SK-N-SH (cell line): ENCODE measurements at regions not wholly inside any gene's neighbourhood (a gene's known extent, or its start where the extent isn't known, plus 50 kb on each side); places are given as distances from the start of the nearest gene placed in this dataset.

Source experiments
- CTCF ChIA-PET: fragments of 300-600, 350-600 bp; formaldehyde crosslinking; extraction: SDS; loops from one replicate; lab custom pipeline; 2021; lab: Yijun Ruan, JAX
- POLR2A ChIA-PET: fragments of 350-600 bp; sonication (Branson Sonifier 250); formaldehyde crosslinking; extraction: SDS; loops from one replicate; lab custom pipeline; 2020; ENCODE audit warnings: antibody characterized with exemption, inconsistent platforms; lab: Yijun Ruan, JAX
- DNase-seq: peaks from one replicate; pipeline ENCODE4 v3.0.0; 2012
- H2AFZ ChIP-seq: fragments of 200-600 bp; sonication (generic); 2 replicates; pipeline ENCODE4 v1.8.1; 2016; ENCODE audit warnings: antibody characterized with exemption, mild to moderate bottlenecking, low read depth
- H3F3A ChIP-seq: fragments of 200-600 bp; sonication (generic); replicated peaks from 2 replicates; pipeline ENCODE3; 2016; ENCODE audit warnings: antibody characterized with exemption, mild to moderate bottlenecking; ENCODE audit not compliant: insufficient read depth
- H3K27ac ChIP-seq, 2 experiments: fragments of 200-500 bp in 1 of 2; fragments of 200-600 bp in 1 of 2; sonication (Bioruptor generic) in 1 of 2; sonication (generic), shearing (Covaris generic) in 1 of 2; 2 replicates each; pipeline versions ENCODE4 v1.5.1 to v1.6.1; 2014 to 2016; ENCODE audit warnings: low read depth in 2 of 2, inconsistent platforms in 1 of 2, low read length in 1 of 2, mild to moderate bottlenecking in 1 of 2, mixed read lengths in 1 of 2
- H3K27me3 ChIP-seq: fragments of 200-600 bp; sonication (generic), shearing (Covaris generic); 2 replicates; pipeline ENCODE4 v1.6.1; 2016; ENCODE audit warnings: mixed run types; ENCODE audit not compliant: insufficient read depth
- H3K36me3 ChIP-seq, 2 experiments: fragments of 200-500 bp in 1 of 2; fragments of 200-600 bp in 1 of 2; sonication (Bioruptor generic) in 1 of 2; sonication (generic) in 1 of 2; replicated peaks in 1 of 2; 2 replicates each; pipeline versions ENCODE3 to v1.5.1; 2014 to 2016; ENCODE audit warnings: low read length in 1 of 2, mild to moderate bottlenecking in 1 of 2; ENCODE audit not compliant: insufficient read depth in 2 of 2, control insufficient read depth in 1 of 2
- H3K4me1 ChIP-seq, 2 experiments: fragments of 200-500 bp in 1 of 2; fragments of 200-600 bp in 1 of 2; sonication (Bioruptor generic) in 1 of 2; sonication (generic), shearing (Covaris generic) in 1 of 2; 2 replicates each; pipeline versions ENCODE4 v1.5.1 to v1.6.1; 2014 to 2016; ENCODE audit warnings: low read depth in 1 of 2, low read length in 1 of 2, mixed run types in 1 of 2; ENCODE audit not compliant: insufficient read depth in 2 of 2, control insufficient read depth in 1 of 2
- H3K4me2 ChIP-seq: fragments of 200-600 bp; sonication (generic), shearing (Covaris generic); 2 replicates; pipeline ENCODE4 v1.6.1; 2017; ENCODE audit warnings: mixed run types
- H3K4me3 ChIP-seq, 2 experiments: fragments of 200-500 bp in 1 of 2; fragments of 200-600 bp in 1 of 2; sonication (Bioruptor generic) in 1 of 2; sonication (generic), shearing (Covaris generic) in 1 of 2; 2 replicates each; pipeline versions ENCODE4 v1.5.1 to v1.8.1; 2014 to 2016; ENCODE audit warnings: low read depth in 2 of 2, inconsistent platforms in 1 of 2, low read length in 1 of 2, mild to moderate bottlenecking in 1 of 2, mixed read lengths in 1 of 2, moderate library complexity in 1 of 2
- H3K79me2 ChIP-seq: fragments of 200-600 bp; sonication (generic); 2 replicates; pipeline ENCODE4 v1.8.1; 2017; ENCODE audit warnings: mild to moderate bottlenecking; ENCODE audit not compliant: insufficient read depth
- H3K9ac ChIP-seq: fragments of 200-600 bp; sonication (generic); 2 replicates; pipeline ENCODE4 v1.6.1; 2017; ENCODE audit warnings: mixed run types
- H3K9me2 ChIP-seq: fragments of 200-600 bp; sonication (generic); 2 replicates; pipeline ENCODE4 v1.6.1; 2017; ENCODE audit warnings: mixed run types
- H3K9me3 ChIP-seq: fragments of 200-600 bp; sonication (generic); 2 replicates; pipeline ENCODE4 v1.6.1; 2017; ENCODE audit warnings: mixed run types, mild to moderate bottlenecking, moderate library complexity
- H4K20me1 ChIP-seq: fragments of 200-600 bp; sonication (generic); 2 replicates; pipeline ENCODE4 v1.6.1; 2017; ENCODE audit warnings: mild to moderate bottlenecking, mixed run types; ENCODE audit not compliant: insufficient read depth
- EZH2phosphoT487 ChIP-seq: fragments of 200-600 bp; sonication (generic); IDR thresholded peaks from 2 replicates; pipeline ENCODE4 v1.6.1; 2017; ENCODE audit warnings: low read depth, mixed run types, mild to moderate bottlenecking, antibody characterized with exemption, moderate library complexity, borderline replicate concordance
- FOXJ3 ChIP-seq: sonication (generic); formaldehyde crosslinking; IDR thresholded peaks from 2 replicates; pipeline ENCODE4 v1.5.1; 2020; ENCODE audit warnings: mild to moderate bottlenecking, missing genetic modification reagents
- FOXM1 ChIP-seq: IDR thresholded peaks from 2 replicates; pipeline ENCODE4 v1.4.0; 2012; ENCODE audit warnings: low read depth, mild to moderate bottlenecking
- GABPA ChIP-seq: IDR thresholded peaks from 2 replicates; pipeline ENCODE4 v1.4.0; 2012; ENCODE audit warnings: low read depth, mild to moderate bottlenecking
- GATA2 ChIP-seq: sonication (generic); formaldehyde crosslinking; IDR thresholded peaks from 2 replicates; pipeline ENCODE4 v1.5.0; 2020; ENCODE audit warnings: mild to moderate bottlenecking, missing genetic modification reagents
- MEF2A ChIP-seq: IDR thresholded peaks from 2 replicates; pipeline ENCODE4 v1.4.0; 2012; ENCODE audit warnings: low read depth, borderline replicate concordance
- MXI1 ChIP-seq: IDR thresholded peaks from 2 replicates; pipeline ENCODE4 v1.6.1; 2012; ENCODE audit warnings: mild to moderate bottlenecking, low read depth, low read length, improper control_type of control experiment
- NFIC ChIP-seq: IDR thresholded peaks from 2 replicates; pipeline ENCODE4 v1.4.0; 2012; ENCODE audit warnings: borderline replicate concordance
- NRF1 ChIP-seq: IDR thresholded peaks from 2 replicates; pipeline ENCODE4 v1.6.1; 2012; ENCODE audit warnings: low read depth, mild to moderate bottlenecking, low read length
- POLR2AphosphoS5 ChIP-seq: IDR thresholded peaks from 2 replicates; pipeline ENCODE4 v1.6.1; 2012; ENCODE audit warnings: low read depth, low read length
- RAD21 ChIP-seq: IDR thresholded peaks from 2 replicates; pipeline ENCODE4 v1.6.1; 2012; ENCODE audit warnings: mild to moderate bottlenecking, low read length
- RFX5 ChIP-seq: IDR thresholded peaks from 2 replicates; pipeline ENCODE4 v1.6.1; 2012; ENCODE audit warnings: mild to moderate bottlenecking, improper control_type of control experiment, low read length
- RXRA ChIP-seq: IDR thresholded peaks from 2 replicates; pipeline ENCODE4 v1.4.0; 2012; ENCODE audit warnings: low read depth, mild to moderate bottlenecking, borderline replicate concordance
- SIN3A ChIP-seq: IDR thresholded peaks from 2 replicates; pipeline ENCODE4 v1.6.1; 2012; ENCODE audit warnings: low read depth, mild to moderate bottlenecking, low read length, moderate library complexity, borderline replicate concordance
- TAF1 ChIP-seq: IDR thresholded peaks from 2 replicates; pipeline ENCODE4 v1.6.1; 2012; ENCODE audit warnings: low read depth, mild to moderate bottlenecking, low read length, moderate library complexity, borderline replicate concordance
- TCF12 ChIP-seq: IDR thresholded peaks from 2 replicates; pipeline ENCODE4 v1.4.0; 2012
- TEAD4 ChIP-seq: IDR thresholded peaks from 2 replicates; pipeline ENCODE4 v1.4.0; 2012; ENCODE audit warnings: mild to moderate bottlenecking, borderline replicate concordance; ENCODE audit not compliant: insufficient read depth
- USF1 ChIP-seq: IDR thresholded peaks from 2 replicates; pipeline ENCODE4 v1.4.0; 2012; ENCODE audit warnings: low read depth, borderline replicate concordance
- WGBS: methylation state at CpG from one replicate; pipeline ENCODE4 v1.1.6; 2017; ENCODE audit warnings: low lambda C conversion rate; 5-methylcytosine and 5-hydroxymethylcytosine counted together
- TF ChIP-seq, protein P1 (sequence below): IDR thresholded peaks from 2 replicates; pipeline ENCODE4 v1.4.0; 2012; ENCODE audit warnings: low read depth

GRCh38 chr2:144240656-144241339, 279.1 kb downstream of the ZEB2 start:
- no peak overlapping the region for H3K9ac ChIP-seq
- no peaks in the 10 kb centered on the region for H3K79me2 ChIP-seq
- no peak overlapping the region for H3K4me2 ChIP-seq
- H4K20me1 ChIP-seq = no peaks in the 10 kb centered on the region
- H3K27ac ChIP-seq = no peak overlapping the region
- WGBS = 76% methylated on average over 3 of the region's 3 CpGs
- H3K27me3 ChIP-seq = no peaks in the 10 kb centered on the region
- no peaks in the 10 kb centered on the region for H3K9me2 ChIP-seq
- no peak overlapping the region for H3K4me3 ChIP-seq
- H3K36me3 ChIP-seq = no peaks in the 10 kb centered on the region
- TF ChIP-seq NFIC = no peak
- TF ChIP-seq, protein P1, sequence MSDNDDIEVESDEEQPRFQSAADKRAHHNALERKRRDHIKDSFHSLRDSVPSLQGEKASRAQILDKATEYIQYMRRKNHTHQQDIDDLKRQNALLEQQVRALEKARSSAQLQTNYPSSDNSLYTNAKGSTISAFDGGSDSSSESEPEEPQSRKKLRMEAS = no peak
- no peak for TF ChIP-seq SIN3A
- no peak for TF ChIP-seq USF1
- TF ChIP-seq, all 33 proteins: peak for 0
- peaks cover 0 to 4% of the 10 kb centered on the region in 2 experiments; a peak in 3 of 4 replicates for H3K4me1 ChIP-seq
- H3K9me3 ChIP-seq = no peaks in the 10 kb centered on the region
- no peak for DNase-seq
- H3F3A ChIP-seq = no peaks in the 10 kb centered on the region
- H2AFZ ChIP-seq = no peak overlapping the region
- POLR2A ChIA-PET = no interaction called here
- CTCF ChIA-PET = interaction anchor here (1.3 kb wide), 1 partner anchor 16 kb away, joined by 3 read pairs; no protein-coding TSS in a partner anchor

- no peaks in the 10 kb centered on the region for H3K79me2 ChIP-seq
- H3K4me2 ChIP-seq = no peak overlapping the region
- H3K27me3 ChIP-seq = no peaks in the 10 kb centered on the region
- no peaks in the 10 kb centered on the region for H3K36me3 ChIP-seq
- no peak overlapping the region for H3K27ac ChIP-seq
- no peaks in the 10 kb centered on the region for H3F3A ChIP-seq
- CTCF ChIA-PET = interaction anchor here (1.0 kb wide), 1 partner anchor 56 kb away, joined by 3 read pairs; no protein-coding TSS in a partner anchor
- TF ChIP-seq RFX5 = no peak
- no peak for TF ChIP-seq FOXJ3 (CRISPR knock-in tag)
- no peak for TF ChIP-seq MEF2A
- TF ChIP-seq GABPA = no peak
- no peak for TF ChIP-seq SIN3A
- no peak for TF ChIP-seq RAD21
- TF ChIP-seq RXRA = no peak
- no peak for TF ChIP-seq NRF1
- TF ChIP-seq TEAD4 = no peak
- no peak for TF ChIP-seq FOXM1
- TF ChIP-seq TCF12 = no peak
- TF ChIP-seq NFIC = no peak
- TF ChIP-seq EZH2phosphoT487 = no peak
- no peak for TF ChIP-seq MXI1
- TF ChIP-seq TAF1 = no peak
- TF ChIP-seq POLR2AphosphoS5 = no peak
- no peak for TF ChIP-seq GATA2 (CRISPR knock-in tag)
- TF ChIP-seq, all 33 proteins: peak for 0
- Histone ChIP-seq H4K20me1 (no peaks in the 10 kb centered on the region), H3K4me3 (no peak overlapping the region), H3K9me3 (no peaks in the 10 kb centered on the region), H3K9ac (no peak overlapping the region), H3K9me2 (no peaks in the 10 kb centered on the region), H2AFZ (no peak overlapping the region), H3K4me1 (peaks cover 0 to 7% of the 10 kb centered on the region in 2 experiments; a peak in 3 of 4 replicates)
- WGBS = 98% methylated on average over 1 of the region's 1 CpG
- DNase-seq = no peak
- POLR2A ChIA-PET = no interaction called here
These were observed 280.2 kb downstream of the ZEB2 start for GRCh38 chr2:144239726-144240125.
